OCI-LY1 (cell line): ENCODE measurements at regions not wholly inside any gene's neighbourhood (a gene's known extent, or its start where the extent isn't known, plus 50 kb on each side); places are given as distances from the start of the nearest gene placed in this dataset.

Source experiments
- EZH2 ChIP-seq: fragments of 200-600 bp; sonication (generic), shearing (Covaris generic); IDR thresholded peaks from 2 replicates; pipeline ENCODE4 v1.8.0; 2017; ENCODE audit warnings: borderline replicate concordance, mixed run types, mild to moderate bottlenecking, antibody characterized with exemption, low read length, moderate library complexity, mixed read lengths
- TF ChIP-seq, protein P1 (sequence below): fragments of 200-600 bp; sonication (generic), shearing (Covaris generic); IDR thresholded peaks from 2 replicates; pipeline ENCODE4 v1.5.1; 2017; ENCODE audit warnings: mild to moderate bottlenecking, antibody characterized with exemption, low read length, moderate library complexity, mixed read lengths

DNA sequence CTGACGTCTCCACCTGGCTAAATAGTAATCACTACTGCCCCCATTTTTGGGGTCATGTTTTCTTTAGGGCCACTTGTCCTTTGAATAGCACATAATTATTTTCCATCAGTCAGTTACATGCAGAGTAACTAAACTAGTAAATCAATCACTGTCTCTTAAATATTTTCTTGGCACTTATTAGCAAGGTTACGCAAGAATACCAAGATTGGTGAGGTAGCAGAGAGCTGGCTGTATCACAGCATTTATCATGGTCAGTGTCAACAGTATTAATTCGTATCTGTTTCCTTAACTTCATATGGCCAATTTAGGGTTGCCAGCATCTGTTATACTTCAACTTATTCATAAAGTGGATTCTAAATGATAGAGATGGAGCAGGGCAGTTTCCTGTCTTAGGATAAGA lies 346.8 kb upstream of the FAM174A start:
- TF ChIP-seq, protein P1, sequence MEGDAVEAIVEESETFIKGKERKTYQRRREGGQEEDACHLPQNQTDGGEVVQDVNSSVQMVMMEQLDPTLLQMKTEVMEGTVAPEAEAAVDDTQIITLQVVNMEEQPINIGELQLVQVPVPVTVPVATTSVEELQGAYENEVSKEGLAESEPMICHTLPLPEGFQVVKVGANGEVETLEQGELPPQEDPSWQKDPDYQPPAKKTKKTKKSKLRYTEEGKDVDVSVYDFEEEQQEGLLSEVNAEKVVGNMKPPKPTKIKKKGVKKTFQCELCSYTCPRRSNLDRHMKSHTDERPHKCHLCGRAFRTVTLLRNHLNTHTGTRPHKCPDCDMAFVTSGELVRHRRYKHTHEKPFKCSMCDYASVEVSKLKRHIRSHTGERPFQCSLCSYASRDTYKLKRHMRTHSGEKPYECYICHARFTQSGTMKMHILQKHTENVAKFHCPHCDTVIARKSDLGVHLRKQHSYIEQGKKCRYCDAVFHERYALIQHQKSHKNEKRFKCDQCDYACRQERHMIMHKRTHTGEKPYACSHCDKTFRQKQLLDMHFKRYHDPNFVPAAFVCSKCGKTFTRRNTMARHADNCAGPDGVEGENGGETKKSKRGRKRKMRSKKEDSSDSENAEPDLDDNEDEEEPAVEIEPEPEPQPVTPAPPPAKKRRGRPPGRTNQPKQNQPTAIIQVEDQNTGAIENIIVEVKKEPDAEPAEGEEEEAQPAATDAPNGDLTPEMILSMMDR: no peak
- no peak for TF ChIP-seq EZH2
